PFSK-1 (cell line): ENCODE measurements at regions not wholly inside any gene's neighbourhood (a gene's known extent, or its start where the extent isn't known, plus 50 kb on each side); places are given as distances from the start of the nearest gene placed in this dataset.

Experiments
- FOXP2 ChIP-seq: optimal IDR thresholded peaks from 2 replicates; pipeline ENCODE3; 2011; ENCODE audit warnings: borderline replicate concordance, control low read depth, inconsistent platforms; ENCODE audit not compliant: insufficient read depth; ENCODE audit errors: extremely low read length, extremely low read depth
- POLR2AphosphoS5 ChIP-seq: IDR thresholded peaks from 2 replicates; pipeline ENCODE4 v1.6.1; 2012; ENCODE audit warnings: low read depth, mild to moderate bottlenecking, control low read depth, low read length, moderate library complexity
- SIN3A ChIP-seq: IDR thresholded peaks from 2 replicates; pipeline ENCODE4 v1.6.1; 2012; ENCODE audit warnings: mild to moderate bottlenecking, low read length, moderate library complexity, borderline replicate concordance; ENCODE audit not compliant: insufficient read depth
- TAF1 ChIP-seq: IDR thresholded peaks from 2 replicates; pipeline ENCODE4 v1.6.1; 2012; ENCODE audit warnings: low read length, control low read depth, borderline replicate concordance; ENCODE audit not compliant: insufficient read depth
- TF ChIP-seq, protein P1 (sequence below), 2 experiments: IDR thresholded peaks; 2 replicates each; pipeline versions ENCODE4 v1.6.1 to v1.8.0; 2011 to 2012; ENCODE audit warnings: low read depth in 2 of 2, low read length in 2 of 2, control low read depth in 1 of 2, inconsistent platforms in 1 of 2, mild to moderate bottlenecking in 1 of 2, moderate library complexity in 1 of 2; ENCODE audit not compliant: insufficient read depth in 1 of 2

DNA sequence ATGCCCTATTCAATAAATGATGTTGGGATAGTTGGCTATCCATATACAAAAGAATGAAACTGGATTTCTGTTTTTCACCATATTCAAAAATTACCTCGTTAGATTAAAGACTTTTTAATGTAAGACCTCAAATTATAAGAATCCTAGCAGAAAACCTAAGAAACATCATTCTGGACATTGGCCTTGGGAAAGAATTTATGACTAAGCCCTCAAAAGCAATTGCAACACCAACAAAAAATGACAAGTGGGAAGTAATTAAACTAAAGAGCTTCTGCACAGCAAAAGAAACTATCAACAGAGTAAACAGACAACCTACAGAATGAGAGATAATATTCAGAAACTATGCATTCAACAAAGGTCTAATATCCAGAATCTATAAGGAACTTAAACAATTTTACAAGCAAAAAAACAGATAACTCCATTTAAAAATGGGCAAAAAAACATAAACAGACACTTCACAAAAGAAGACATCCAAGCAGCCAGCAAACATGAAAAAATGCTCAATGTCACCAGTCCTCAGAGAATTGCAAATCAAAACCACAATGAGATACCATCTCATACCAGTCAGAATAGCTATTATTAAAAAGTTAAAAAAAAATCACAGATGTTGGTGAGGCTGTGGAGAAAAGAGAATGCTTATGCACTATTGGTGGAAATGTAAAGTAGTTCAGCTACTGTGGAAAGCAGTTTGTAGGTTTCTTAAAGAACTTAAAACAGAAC lies 309.8 kb downstream of the AHR start:
- TF ChIP-seq, protein P1, sequence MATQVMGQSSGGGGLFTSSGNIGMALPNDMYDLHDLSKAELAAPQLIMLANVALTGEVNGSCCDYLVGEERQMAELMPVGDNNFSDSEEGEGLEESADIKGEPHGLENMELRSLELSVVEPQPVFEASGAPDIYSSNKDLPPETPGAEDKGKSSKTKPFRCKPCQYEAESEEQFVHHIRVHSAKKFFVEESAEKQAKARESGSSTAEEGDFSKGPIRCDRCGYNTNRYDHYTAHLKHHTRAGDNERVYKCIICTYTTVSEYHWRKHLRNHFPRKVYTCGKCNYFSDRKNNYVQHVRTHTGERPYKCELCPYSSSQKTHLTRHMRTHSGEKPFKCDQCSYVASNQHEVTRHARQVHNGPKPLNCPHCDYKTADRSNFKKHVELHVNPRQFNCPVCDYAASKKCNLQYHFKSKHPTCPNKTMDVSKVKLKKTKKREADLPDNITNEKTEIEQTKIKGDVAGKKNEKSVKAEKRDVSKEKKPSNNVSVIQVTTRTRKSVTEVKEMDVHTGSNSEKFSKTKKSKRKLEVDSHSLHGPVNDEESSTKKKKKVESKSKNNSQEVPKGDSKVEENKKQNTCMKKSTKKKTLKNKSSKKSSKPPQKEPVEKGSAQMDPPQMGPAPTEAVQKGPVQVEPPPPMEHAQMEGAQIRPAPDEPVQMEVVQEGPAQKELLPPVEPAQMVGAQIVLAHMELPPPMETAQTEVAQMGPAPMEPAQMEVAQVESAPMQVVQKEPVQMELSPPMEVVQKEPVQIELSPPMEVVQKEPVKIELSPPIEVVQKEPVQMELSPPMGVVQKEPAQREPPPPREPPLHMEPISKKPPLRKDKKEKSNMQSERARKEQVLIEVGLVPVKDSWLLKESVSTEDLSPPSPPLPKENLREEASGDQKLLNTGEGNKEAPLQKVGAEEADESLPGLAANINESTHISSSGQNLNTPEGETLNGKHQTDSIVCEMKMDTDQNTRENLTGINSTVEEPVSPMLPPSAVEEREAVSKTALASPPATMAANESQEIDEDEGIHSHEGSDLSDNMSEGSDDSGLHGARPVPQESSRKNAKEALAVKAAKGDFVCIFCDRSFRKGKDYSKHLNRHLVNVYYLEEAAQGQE (IDR thresholded peaks at IDR 0.05; ENCODE audit: insufficient read depth in 1 of 2, low read depth in 2 of 2, low read length in 2 of 2), result no peak
- TF ChIP-seq POLR2AphosphoS5 (no peak), FOXP2 (no peak), SIN3A (no peak), TAF1 (no peak)

DNA sequence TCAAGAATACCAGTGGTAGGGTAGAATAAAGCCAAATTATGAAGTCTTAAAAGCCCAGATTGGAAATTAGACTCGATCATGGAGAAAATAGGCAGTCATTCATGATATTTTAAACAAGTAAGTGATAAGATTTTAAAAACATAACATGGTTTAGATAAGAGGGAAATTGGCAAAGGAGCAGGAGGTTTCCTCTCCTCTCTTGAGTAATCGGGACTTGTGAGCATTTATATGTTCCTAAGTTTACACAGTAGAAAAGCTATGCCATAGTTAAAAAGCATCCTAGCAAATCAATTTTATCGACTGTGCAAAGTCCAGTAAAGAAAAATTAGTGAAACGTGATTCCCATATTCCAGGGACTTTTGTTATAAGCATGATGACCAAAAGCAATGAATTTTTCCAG lies 313.2 kb downstream of the AHR start:
- TF ChIP-seq FOXP2 (no peak), POLR2AphosphoS5 (no peak), SIN3A (no peak)

DNA sequence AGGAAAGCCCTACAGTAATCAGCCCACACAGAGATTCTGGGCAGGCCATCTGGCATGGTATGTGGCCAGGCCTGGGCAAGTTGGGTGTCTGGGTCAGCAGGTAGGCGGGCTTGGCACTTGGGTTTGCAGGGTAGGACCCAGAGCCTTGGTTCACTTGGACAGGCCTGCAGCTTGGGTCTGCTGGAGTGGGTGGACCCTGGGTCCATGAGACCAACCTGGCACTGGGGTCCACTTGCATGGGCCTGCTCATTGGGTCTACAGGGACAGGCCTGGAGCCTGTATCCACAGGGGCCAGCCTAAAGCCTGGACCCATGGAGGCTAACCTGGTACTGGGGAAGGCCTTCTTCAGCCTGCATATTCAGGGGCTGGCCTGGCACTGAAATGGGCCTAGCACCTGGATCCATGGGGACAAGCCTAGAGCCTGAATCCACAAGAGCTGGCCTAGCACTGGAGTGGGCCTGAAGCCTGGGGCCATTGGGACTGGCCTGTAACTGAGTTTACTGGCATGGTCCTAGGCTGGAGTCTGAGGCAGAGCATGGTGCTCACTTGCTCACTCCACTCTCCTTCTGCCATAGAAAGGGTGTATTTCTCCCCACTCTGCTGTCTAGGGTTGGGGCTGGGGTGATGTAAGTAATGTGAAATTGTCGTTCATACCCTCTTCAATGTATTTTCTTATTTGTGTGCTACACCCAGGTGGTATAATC lies 315.0 kb downstream of the AHR start:
- TF ChIP-seq POLR2AphosphoS5 (no peak), TAF1 (no peak), FOXP2 (no peak), SIN3A (no peak)
- TF ChIP-seq, protein P1 (IDR thresholded peaks at IDR 0.05; ENCODE audit: insufficient read depth in 1 of 2, low read depth in 2 of 2, low read length in 2 of 2), result no peak

DNA sequence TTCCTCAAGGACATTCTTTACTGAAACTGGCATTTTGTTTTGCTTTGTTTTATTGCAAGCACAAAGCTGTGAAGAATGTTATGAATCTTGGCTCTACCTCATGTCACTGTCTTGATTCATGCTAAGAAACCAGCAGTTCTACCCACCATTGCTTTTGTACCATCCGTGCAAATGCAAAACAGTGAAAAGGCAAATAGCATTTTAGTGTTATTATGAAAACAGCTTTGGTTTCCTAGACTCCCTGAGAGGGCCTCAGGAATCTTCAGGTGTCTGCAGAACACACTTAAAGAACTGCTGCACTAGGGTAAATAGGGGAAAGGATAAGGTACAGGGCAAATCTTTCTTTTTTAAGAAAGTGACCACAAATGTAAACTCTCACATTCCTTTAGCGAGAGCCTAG lies 318.9 kb downstream of the AHR start:
- TF ChIP-seq, protein P1 (IDR thresholded peaks at IDR 0.05; ENCODE audit: insufficient read depth in 1 of 2, low read depth in 2 of 2, low read length in 2 of 2), result no peak
- TF ChIP-seq POLR2AphosphoS5, result no peak
- TF ChIP-seq TAF1, result no peak

DNA sequence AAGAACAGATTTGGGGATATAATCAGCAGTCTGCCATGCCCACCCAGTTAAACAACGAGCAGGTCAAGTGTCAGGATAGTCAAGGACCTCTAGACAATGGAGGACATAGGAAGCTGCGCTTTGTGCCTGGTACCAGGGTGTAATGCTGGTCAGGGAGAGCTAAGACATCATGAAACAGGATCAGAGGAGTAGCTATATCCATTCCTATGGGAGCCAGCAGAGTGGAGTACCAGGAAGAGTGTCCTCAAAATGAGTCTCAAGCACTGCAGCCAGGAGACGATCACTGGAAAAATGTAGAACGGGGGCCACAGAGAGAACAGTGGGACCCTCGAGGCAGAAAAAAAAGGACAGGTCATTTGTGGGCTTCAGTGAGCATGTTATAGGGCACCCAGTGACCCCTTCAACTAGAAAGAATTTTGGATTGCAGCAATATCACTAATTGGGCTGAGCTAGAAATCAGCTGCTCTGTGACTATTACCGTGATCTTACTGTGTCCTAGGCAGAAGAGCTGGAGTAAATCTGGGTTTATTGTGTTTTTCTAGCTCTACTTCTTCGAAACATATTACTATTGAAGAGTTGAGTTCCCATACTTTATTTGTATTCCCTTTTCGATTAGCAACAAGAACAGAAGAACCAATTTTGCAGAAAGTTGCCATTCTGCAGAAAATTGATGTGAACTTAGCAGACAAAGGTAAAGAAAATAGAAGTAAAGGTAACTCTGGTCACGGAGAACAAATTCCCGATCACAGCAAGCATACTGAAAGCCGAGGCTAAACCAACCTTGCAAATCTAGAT lies 319.6 kb downstream of the AHR start:
- TF ChIP-seq, protein P1 (IDR thresholded peaks at IDR 0.05; ENCODE audit: insufficient read depth in 1 of 2, low read depth in 2 of 2, low read length in 2 of 2), result no peak
- TF ChIP-seq POLR2AphosphoS5, result no peak
- TF ChIP-seq TAF1, result no peak
- no peak for TF ChIP-seq SIN3A
- no peak for TF ChIP-seq FOXP2
